Osteoblast (primary cell): ENCODE measurements at regions not wholly inside any gene's neighbourhood (a gene's known extent, or its start where the extent isn't known, plus 50 kb on each side); places are given as distances from the start of the nearest gene placed in this dataset.
"Not testable (repeated sequence)": the region's sequence is repeated elsewhere in the genome, so short reads cannot be mapped to it uniquely, and the experiment has no call there.

Source experiments
- DNase-seq: peaks from one replicate; pipeline ENCODE4 v3.0.0; 2011; ENCODE audit warnings: low spot score, mixed read lengths; ENCODE audit not compliant: insufficient read length; ENCODE audit errors: missing footprints
- H2AFZ ChIP-seq: 2 replicates; pipeline ENCODE4 v1.6.0; 2011; ENCODE audit warnings: mild to moderate bottlenecking, low read length
- H3K27ac ChIP-seq: 2 replicates; pipeline ENCODE4 v1.5.1; 2011; ENCODE audit warnings: mild to moderate bottlenecking, low read depth, low read length, moderate library complexity
- H3K27me3 ChIP-seq: 2 replicates; pipeline ENCODE4 v1.6.0; 2012; ENCODE audit warnings: mild to moderate bottlenecking, control low read depth, inconsistent platforms, low read length, moderate library complexity; ENCODE audit not compliant: insufficient read depth
- H3K36me3 ChIP-seq: 2 replicates; pipeline ENCODE4 v1.5.1; 2011; ENCODE audit warnings: mild to moderate bottlenecking, low read length, control low read depth, moderate library complexity; ENCODE audit not compliant: insufficient read depth
- H3K4me1 ChIP-seq: 2 replicates; pipeline ENCODE4 v1.5.1; 2011; ENCODE audit warnings: mild to moderate bottlenecking, low read length, control low read depth, moderate library complexity; ENCODE audit not compliant: insufficient read depth
- H3K4me2 ChIP-seq: 2 replicates; pipeline ENCODE4 v1.6.0; 2011; ENCODE audit warnings: mild to moderate bottlenecking, low read length; ENCODE audit not compliant: insufficient read depth
- H3K4me3 ChIP-seq: fragments of 200-600 bp; sonication (generic); 3 replicates; pipeline ENCODE4 v1.5.1; 2012; ENCODE audit warnings: mild to moderate bottlenecking, low read length, inconsistent platforms; ENCODE audit not compliant: insufficient read depth
- H3K79me2 ChIP-seq: 2 replicates; pipeline ENCODE4 v1.6.0; 2012; ENCODE audit warnings: mild to moderate bottlenecking, low read length, control low read depth, inconsistent platforms; ENCODE audit not compliant: insufficient read depth
- H3K9me3 ChIP-seq: 2 replicates; pipeline ENCODE4 v1.5.1; 2011; ENCODE audit warnings: low read depth, low read length, control low read depth
- H4K20me1 ChIP-seq: 2 replicates; pipeline ENCODE4 v1.6.0; 2012; ENCODE audit warnings: mild to moderate bottlenecking, low read length, control low read depth; ENCODE audit not compliant: insufficient read depth
- TF ChIP-seq, protein P1 (sequence below): IDR thresholded peaks from 2 replicates; pipeline ENCODE4 v1.5.1; 2011; ENCODE audit warnings: mild to moderate bottlenecking, low read depth, low read length, moderate library complexity; ENCODE audit errors: extremely low read depth

DNA sequence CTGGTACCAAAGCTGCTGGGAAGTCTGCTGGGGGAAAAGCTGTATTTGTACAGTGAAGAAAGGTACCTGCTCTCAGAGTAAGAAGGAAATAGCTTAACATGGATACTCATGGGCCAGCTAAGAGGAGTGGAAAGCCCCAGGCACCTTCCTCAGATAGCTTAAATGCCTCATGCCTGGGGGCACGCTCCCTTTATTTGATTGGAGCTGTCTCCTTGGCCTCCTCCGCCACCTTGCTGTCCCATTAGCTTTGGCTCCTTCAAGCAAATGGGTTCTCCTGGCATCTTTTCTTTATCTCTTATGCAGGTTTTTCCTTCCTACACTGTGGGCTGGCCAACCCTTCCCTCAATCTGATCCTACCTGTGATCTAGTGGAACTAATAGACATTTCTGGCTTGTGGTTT is 318.5 kb downstream of the SH2D4B start:
- H3K79me2 ChIP-seq = no peaks in the 10 kb centered on the region
- H3K27ac ChIP-seq = no peak overlapping the region
- H3K4me1 ChIP-seq = no peaks in the 10 kb centered on the region
- no peak for DNase-seq
- no peaks in the 10 kb centered on the region for H3K9me3 ChIP-seq
- H2AFZ ChIP-seq = no peak overlapping the region
- H4K20me1 ChIP-seq = no peaks in the 10 kb centered on the region
- H3K36me3 ChIP-seq = no peaks in the 10 kb centered on the region
- H3K4me3 ChIP-seq = no peak overlapping the region
- H3K4me2 ChIP-seq = no peak overlapping the region
- TF ChIP-seq, protein P1, sequence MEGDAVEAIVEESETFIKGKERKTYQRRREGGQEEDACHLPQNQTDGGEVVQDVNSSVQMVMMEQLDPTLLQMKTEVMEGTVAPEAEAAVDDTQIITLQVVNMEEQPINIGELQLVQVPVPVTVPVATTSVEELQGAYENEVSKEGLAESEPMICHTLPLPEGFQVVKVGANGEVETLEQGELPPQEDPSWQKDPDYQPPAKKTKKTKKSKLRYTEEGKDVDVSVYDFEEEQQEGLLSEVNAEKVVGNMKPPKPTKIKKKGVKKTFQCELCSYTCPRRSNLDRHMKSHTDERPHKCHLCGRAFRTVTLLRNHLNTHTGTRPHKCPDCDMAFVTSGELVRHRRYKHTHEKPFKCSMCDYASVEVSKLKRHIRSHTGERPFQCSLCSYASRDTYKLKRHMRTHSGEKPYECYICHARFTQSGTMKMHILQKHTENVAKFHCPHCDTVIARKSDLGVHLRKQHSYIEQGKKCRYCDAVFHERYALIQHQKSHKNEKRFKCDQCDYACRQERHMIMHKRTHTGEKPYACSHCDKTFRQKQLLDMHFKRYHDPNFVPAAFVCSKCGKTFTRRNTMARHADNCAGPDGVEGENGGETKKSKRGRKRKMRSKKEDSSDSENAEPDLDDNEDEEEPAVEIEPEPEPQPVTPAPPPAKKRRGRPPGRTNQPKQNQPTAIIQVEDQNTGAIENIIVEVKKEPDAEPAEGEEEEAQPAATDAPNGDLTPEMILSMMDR = no peak
- H3K27me3 ChIP-seq = no peaks in the 10 kb centered on the region

GRCh38 chr10:80859279-80859678 is 321.6 kb downstream of the SH2D4B start:
- not testable (repeated sequence) for H3K27me3 ChIP-seq, H4K20me1 ChIP-seq, DNase-seq, H3K4me1 ChIP-seq, H3K36me3 ChIP-seq, H3K9me3 ChIP-seq, H2AFZ ChIP-seq, H3K27ac ChIP-seq, H3K79me2 ChIP-seq, H3K4me3 ChIP-seq, H3K4me2 ChIP-seq

GRCh38 chr10:80860719-80861118 is 323.0 kb downstream of the SH2D4B start:
- TF ChIP-seq, protein P1 = no peak
- Histone ChIP-seq H2AFZ (no peak overlapping the region), H3K4me1 (no peaks in the 10 kb centered on the region), H3K4me2 (no peak overlapping the region), H3K36me3 (no peaks in the 10 kb centered on the region), H3K27me3 (no peaks in the 10 kb centered on the region), H4K20me1 (no peaks in the 10 kb centered on the region), H3K9me3 (no peaks in the 10 kb centered on the region), H3K27ac (no peak overlapping the region), H3K79me2 (no peaks in the 10 kb centered on the region), H3K4me3 (no peak overlapping the region)
- DNase-seq = no peak

GRCh38 chr10:80861882-80862281 is 324.2 kb downstream of the SH2D4B start:
- no peak for DNase-seq

More at GRCh38 chr10:80861882-80862281, 324.2 kb downstream of the SH2D4B start:
- Histone ChIP-seq H3K4me2 (no peak overlapping the region), H4K20me1 (no peaks in the 10 kb centered on the region), H3K9me3 (no peaks in the 10 kb centered on the region), H3K4me3 (no peak overlapping the region), H3K27ac (no peak overlapping the region), H3K36me3 (no peaks in the 10 kb centered on the region), H3K4me1 (no peaks in the 10 kb centered on the region), H3K79me2 (no peaks in the 10 kb centered on the region), H2AFZ (no peak overlapping the region), H3K27me3 (no peaks in the 10 kb centered on the region)
- TF ChIP-seq, protein P1 = no peak
